ENCODE measurements at regions not wholly inside any gene's neighbourhood (a gene's known extent, or its start where the extent isn't known, plus 50 kb on each side); places are given as distances from the start of the nearest gene placed in this dataset.

- intact Hi-C loops (cut with micrococcal nuclease), result no loop called here
- no peaks in the 10 kb centered on the region for H3K9me3 ChIP-seq (replicated peaks in 1 of 2; ENCODE audit: control insufficient read depth in 1 of 2, insufficient read depth in 1 of 2, low read length in 2 of 2)
Observed at GRCh38 chr10:117860823-117861222, 185.9 kb downstream of the RAB11FIP2 start.

GRCh38 chr10:117861329-117861728 is 185.4 kb downstream of the RAB11FIP2 start:
- Histone ChIP-seq H3K9me3 (replicated peaks in 1 of 2; ENCODE audit: control insufficient read depth in 1 of 2, insufficient read depth in 1 of 2, low read length in 2 of 2) (no peaks in the 10 kb centered on the region), H3K4me3 (replicated peaks in 1 of 3; ENCODE audit: low read depth in 2 of 3, low read length in 3 of 3) (no peak overlapping the region), H3K79me2 (ENCODE audit: insufficient read depth, low read length) (no peaks in the 10 kb centered on the region), H3K4me1 (ENCODE audit: control insufficient read depth in 1 of 2, insufficient read depth in 2 of 2, low read length in 2 of 2) (no peaks in the 10 kb centered on the region), H3K4me2 (replicated peaks; ENCODE audit: extremely low read depth, low read length, poor library complexity, severe bottlenecking) (no peak overlapping the region), H3K9ac (ENCODE audit: insufficient read depth, low read length, poor library complexity, severe bottlenecking) (no peak overlapping the region), H3K27me3 (ENCODE audit: control insufficient read depth in 2 of 2, insufficient read depth in 2 of 2, low read length in 2 of 2) (no peaks in the 10 kb centered on the region), H4K20me1 (ENCODE audit: insufficient read depth, low read length) (no peaks in the 10 kb centered on the region), H2AFZ (ENCODE audit: insufficient read depth, low read depth, low read length, poor library complexity, severe bottlenecking) (no peak overlapping the region), H3K27ac (ENCODE audit: low read depth in 1 of 2, low read length in 2 of 2) (no peak overlapping the region), H3K36me3 (replicated peaks in 1 of 2; ENCODE audit: control insufficient read depth in 1 of 2, insufficient read depth in 2 of 2, low read length in 2 of 2) (no peaks in the 10 kb centered on the region)
- Mint-ChIP-seq H3K36me3 (no peaks in the 10 kb centered on the region), H3K4me1 (no peaks in the 10 kb centered on the region), H3K27me3 (ENCODE audit: low read depth in 3 of 3) (peaks cover 2 to 4% (median 2%) of the 10 kb centered on the region in 3 donors), H3K9me3 (no peaks in the 10 kb centered on the region), H3K27ac (no peak overlapping the region), H3K4me3 (no peak overlapping the region)
- WGBS (ENCODE audit: insufficient coverage), result 72% methylated on average over 3 of the region's 4 CpGs
- intact Hi-C loops (cut with micrococcal nuclease), result no loop called here
- no peak for TF ChIP-seq CTCF (IDR thresholded peaks at IDR 0.05)
- DNase-seq, result no peak

More at GRCh38 chr10:117860823-117861222, 185.9 kb downstream of the RAB11FIP2 start:
- Histone ChIP-seq H2AFZ (ENCODE audit: insufficient read depth, low read depth, low read length, poor library complexity, severe bottlenecking) (no peak overlapping the region), H3K4me3 (replicated peaks in 1 of 3; ENCODE audit: low read depth in 2 of 3, low read length in 3 of 3) (no peak overlapping the region), H4K20me1 (ENCODE audit: insufficient read depth, low read length) (no peaks in the 10 kb centered on the region), H3K36me3 (replicated peaks in 1 of 2; ENCODE audit: control insufficient read depth in 1 of 2, insufficient read depth in 2 of 2, low read length in 2 of 2) (no peaks in the 10 kb centered on the region), H3K4me1 (ENCODE audit: control insufficient read depth in 1 of 2, insufficient read depth in 2 of 2, low read length in 2 of 2) (no peaks in the 10 kb centered on the region), H3K4me2 (replicated peaks; ENCODE audit: extremely low read depth, low read length, poor library complexity, severe bottlenecking) (no peak overlapping the region), H3K27ac (ENCODE audit: low read depth in 1 of 2, low read length in 2 of 2) (no peak overlapping the region), H3K79me2 (ENCODE audit: insufficient read depth, low read length) (no peaks in the 10 kb centered on the region), H3K27me3 (ENCODE audit: control insufficient read depth in 2 of 2, insufficient read depth in 2 of 2, low read length in 2 of 2) (no peaks in the 10 kb centered on the region), H3K9ac (ENCODE audit: insufficient read depth, low read length, poor library complexity, severe bottlenecking) (no peak overlapping the region)
- no peak for TF ChIP-seq CTCF (IDR thresholded peaks at IDR 0.05)
- DNase-seq, result no peak
- Mint-ChIP-seq H3K27ac (no peak overlapping the region), H3K27me3 (ENCODE audit: low read depth in 3 of 3) (peaks cover 2 to 4% (median 2%) of the 10 kb centered on the region in 3 donors), H3K36me3 (no peaks in the 10 kb centered on the region), H3K4me3 (no peak overlapping the region), H3K4me1 (no peaks in the 10 kb centered on the region), H3K9me3 (no peaks in the 10 kb centered on the region)

Data from CD14-positive monocyte (primary cell).